ENCODE measurements at regions not wholly inside any gene's neighbourhood (a gene's known extent, or its start where the extent isn't known, plus 50 kb on each side); places are given as distances from the start of the nearest gene placed in this dataset.
"Not testable (repeated sequence)": the region's sequence is repeated elsewhere in the genome, so short reads cannot be mapped to it uniquely, and the experiment has no call there.

GRCh38 chr5:102666164-102666946 is 88.8 kb upstream of the PAM start:
- no peak for DNase-seq (ENCODE audit: low spot score)

- DNase-seq (ENCODE audit: low spot score) = no peak
Observed at GRCh38 chr5:102668220-102668932, 86.7 kb upstream of the PAM start.

GRCh38 chr5:102670224-102670836 is 84.8 kb upstream of the PAM start:
- DNase-seq (ENCODE audit: low spot score) = no peak

- DNase-seq (ENCODE audit: low spot score) = not testable (repeated sequence)
Observed at GRCh38 chr5:102671033-102671734, 83.9 kb upstream of the PAM start.

GRCh38 chr5:102678267-102679058 is 76.6 kb upstream of the PAM start:
- no peak for DNase-seq (ENCODE audit: low spot score)

DNA sequence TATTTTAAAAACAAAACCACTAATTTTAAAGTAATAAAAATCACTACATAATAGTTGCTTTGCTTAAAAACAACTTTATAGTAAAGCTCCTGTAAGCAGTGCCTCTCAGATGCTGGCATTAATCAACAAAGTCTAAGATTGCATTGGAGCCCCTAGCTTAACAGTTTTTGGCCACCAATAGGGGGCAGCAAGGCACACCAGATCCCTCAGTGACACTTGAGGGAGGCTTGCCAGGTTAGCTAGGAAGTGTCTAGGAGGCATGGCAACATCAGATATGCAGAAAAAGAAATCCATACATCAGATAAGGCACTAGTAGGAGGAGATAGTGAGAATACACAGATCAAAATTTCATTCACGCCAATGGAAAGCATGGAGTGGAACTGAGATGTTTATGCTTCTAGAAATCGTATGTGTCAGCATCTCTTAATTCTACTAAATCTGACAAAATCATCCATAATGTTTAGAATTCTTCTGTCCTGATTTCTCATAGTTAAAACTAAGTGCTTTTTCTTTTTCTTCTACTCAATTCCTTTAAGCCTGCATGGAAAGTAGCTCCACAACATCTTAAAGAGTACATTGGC is 73.6 kb upstream of the PAM start:
- peak; percentile 28 for DNase-seq (ENCODE audit: low spot score)

DNA sequence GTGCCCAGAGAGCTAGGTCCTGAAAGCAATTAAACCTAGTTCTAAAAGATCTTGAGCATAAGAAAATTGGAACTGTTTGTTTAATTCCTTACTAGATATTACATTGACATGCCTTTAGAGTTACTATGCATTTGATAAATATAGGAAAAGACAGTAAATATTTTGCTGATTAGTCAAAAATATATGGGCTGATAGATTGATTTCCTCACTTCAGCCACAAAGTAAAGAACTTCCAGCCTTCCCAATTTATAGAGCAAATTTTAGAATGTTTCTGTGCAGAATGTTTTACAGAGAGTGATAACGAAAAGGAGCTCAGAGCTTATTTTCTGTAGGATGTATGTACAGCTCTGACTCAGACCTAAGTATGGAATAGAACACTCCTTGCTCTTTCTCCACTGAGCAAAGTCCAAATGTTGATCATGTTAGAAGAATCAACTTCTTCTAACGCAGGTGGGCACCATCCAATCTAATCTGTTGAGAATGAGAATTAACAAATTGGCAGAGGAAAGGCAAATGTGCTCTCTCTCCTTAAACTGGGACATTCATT is 72.9 kb upstream of the PAM start:
- DNase-seq (ENCODE audit: low spot score) = no peak

DNA sequence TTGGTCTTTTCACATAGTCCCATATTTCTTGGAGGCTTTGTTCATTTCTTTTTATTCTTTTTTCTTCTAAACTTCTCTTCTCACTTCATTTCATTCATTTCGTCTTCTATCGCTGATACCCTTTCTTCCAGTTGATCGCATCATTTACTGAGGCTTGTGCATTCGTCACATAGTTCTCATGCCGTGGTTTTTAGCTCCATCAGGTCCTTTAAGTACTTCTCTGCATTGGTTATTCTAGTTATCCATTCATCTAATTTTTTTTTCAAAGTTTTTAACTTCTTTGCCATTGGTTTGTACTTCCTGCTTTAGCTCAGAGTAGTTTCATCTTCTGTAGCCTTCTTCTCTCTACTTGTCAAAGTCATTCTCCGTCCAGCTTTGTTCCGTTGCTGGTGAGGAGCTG is 67.0 kb upstream of the PAM start:
- DNase-seq (ENCODE audit: low spot score) = not testable (repeated sequence)

DNA sequence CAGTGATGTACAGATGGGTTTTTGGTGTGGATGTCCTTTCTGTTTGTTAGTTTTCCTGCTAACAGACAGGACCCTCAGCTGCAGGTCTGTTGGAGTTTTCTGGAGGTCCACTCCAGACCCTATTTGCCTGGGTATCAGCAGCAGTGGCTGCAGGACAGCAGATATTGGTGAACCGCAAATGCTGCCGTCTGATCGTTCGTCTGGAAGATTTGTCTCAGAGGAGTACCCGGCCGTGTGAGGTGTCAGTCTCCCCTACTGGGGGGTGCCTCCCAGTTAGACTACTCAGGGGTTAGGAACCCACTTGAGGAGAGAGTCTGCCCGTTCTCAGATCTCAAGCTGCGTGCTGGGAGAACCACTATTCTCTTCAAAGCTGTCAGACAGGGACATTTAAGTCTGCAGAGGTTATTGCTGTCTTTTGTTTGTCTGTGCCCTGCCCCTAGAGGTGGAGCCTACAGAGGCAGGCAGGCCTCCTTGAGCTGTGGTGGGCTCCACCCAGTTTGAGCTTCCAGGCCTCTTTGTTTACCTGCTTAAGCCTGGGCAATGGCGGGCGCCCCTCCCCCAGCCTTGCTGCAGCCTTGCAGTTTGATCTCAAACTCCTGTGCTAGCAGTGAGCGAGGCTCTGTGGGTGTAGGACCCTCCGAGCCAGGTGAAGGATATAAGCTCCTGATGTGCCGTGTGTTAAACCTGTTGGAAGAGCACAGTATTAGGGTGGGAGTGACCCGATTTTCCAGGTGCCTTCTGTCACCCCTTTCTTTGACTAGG is 66.3 kb upstream of the PAM start:
- DNase-seq (ENCODE audit: low spot score) = not testable (repeated sequence)

DNA sequence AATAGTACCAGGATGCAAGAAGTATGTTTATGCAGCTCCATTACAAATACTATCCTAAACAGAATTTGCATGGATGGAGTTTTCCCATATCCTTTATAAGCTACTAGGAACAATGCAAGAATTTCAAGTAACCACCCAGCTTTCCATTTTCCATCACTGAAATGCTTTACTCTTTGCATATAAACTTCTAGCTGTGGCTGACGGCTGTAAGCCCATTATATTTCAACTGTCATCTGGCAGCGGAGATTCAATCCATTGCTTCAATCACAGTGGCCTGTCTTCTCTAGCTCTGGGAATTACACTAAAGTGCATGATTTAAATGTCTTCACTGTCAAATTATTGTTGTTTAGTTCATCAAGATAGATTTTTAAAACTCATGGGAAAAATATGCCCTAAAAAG is 64.2 kb upstream of the PAM start:
- no peak for DNase-seq (ENCODE audit: low spot score)

GRCh38 chr5:102691434-102691833 is 63.7 kb upstream of the PAM start:
- DNase-seq (ENCODE audit: low spot score) = no peak

DNA sequence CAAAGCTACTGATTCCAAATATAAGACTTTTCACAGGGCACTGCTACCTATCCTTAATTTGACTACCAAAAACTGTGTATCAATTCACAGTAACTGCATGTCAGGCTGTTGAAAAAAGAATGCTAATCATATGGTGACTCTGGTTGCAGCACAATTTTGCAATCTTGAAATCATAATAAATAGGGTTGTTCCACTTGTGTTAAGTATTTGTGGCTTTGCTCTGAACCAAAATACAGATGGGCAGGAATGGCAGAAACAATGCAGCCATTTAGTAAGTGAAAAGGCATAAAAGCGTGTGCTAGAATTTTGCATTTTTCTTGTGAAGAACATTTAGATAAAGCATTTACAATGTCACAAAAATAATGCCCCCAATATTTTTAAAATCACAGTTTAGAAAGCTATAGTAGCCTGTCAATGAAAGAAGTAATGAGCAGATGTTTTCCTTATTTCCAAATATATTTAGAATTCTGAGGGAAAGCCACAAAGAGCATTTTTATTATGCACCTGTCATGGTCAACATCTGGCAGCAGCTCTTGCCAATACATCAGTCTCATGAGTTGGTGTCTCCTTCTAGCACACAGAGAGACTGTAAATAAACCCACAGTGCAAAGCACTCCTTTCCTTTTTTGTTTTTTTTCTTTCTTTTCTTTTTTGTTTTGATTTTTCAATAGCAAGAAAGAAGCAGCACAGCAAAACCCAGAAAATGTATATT is 54.8 kb upstream of the PAM start:
- DNase-seq (ENCODE audit: low spot score) = no peak

GRCh38 chr5:102700916-102701315 is 54.2 kb upstream of the PAM start:
- DNase-seq (ENCODE audit: low spot score) = no peak

- DNase-seq (ENCODE audit: low spot score) = no peak
Observed at GRCh38 chr5:102701748-102702147, 53.4 kb upstream of the PAM start.
